Ovary (tissue), 7 donors: ENCODE measurements at regions not wholly inside any gene's neighbourhood (a gene's known extent, or its start where the extent isn't known, plus 50 kb on each side); places are given as distances from the start of the nearest gene placed in this dataset.

Experiments
- DNase-seq, 5 donors: peaks; one replicate each; pipeline ENCODE4 v3.0.0-alpha.2; 2019 to 2020
- H3K27ac ChIP-seq, 2 donors: fragments of 200-600 bp; one replicate each; pipeline versions ENCODE4 v1.5.1 to v1.8.0; 2019 to 2022
- H3K27me3 ChIP-seq: fragments of 200-600 bp; one replicate; pipeline ENCODE4 v1.8.0; 2022
- H3K36me3 ChIP-seq: fragments of 200-600 bp; sonication (generic); one replicate; pipeline ENCODE4 v1.5.1; 2019
- H3K4me1 ChIP-seq: one replicate; pipeline ENCODE4 v1.8.1; 2013; ENCODE audit warnings: mild to moderate bottlenecking, moderate library complexity; ENCODE audit not compliant: insufficient read depth
- H3K4me3 ChIP-seq: fragments of 200-600 bp; sonication (generic); one replicate; pipeline ENCODE4 v1.5.1; 2017
- H3K9me3 ChIP-seq, 2 donors: fragments of 200-600 bp in 1 of 2; sonication (generic) in 1 of 2; one replicate each; pipeline versions ENCODE4 v1.5.1 to v1.8.1; 2013 to 2019; ENCODE audit warnings: mild to moderate bottlenecking in 1 of 2, moderate library complexity in 1 of 2
- EP300 ChIP-seq: sonication (generic); formaldehyde crosslinking; IDR thresholded peaks from one replicate; pipeline ENCODE4 v1.6.1; 2017; ENCODE audit warnings: antibody characterized with exemption
- POLR2A ChIP-seq: fragments of 450-650 bp; IDR thresholded peaks from one replicate; pipeline ENCODE4 v1.6.1; 2017; ENCODE audit warnings: antibody characterized with exemption, mild to moderate bottlenecking, moderate library complexity
- WGBS, 3 donors: extraction: QIAGEN DNeasy Blood & Tissue Kit in 1 of 3; methylation state at CpG; one replicate each; pipeline versions ENCODE4 v1.1.5 to v1.1.7; 2013 to 2017; 5-methylcytosine and 5-hydroxymethylcytosine counted together
- intact Hi-C, 4 donors: fragments of 100-400 bp; cut with DNase I; formaldehyde crosslinking; loops; one replicate each; pipeline versions ENCODE4 v1.11.0 to v1.15.1; 2022 to 2023
- TF ChIP-seq, protein P1 (sequence below), 3 donors: fragments of 450-650 bp in 2 of 3; fragments of 200-600 bp in 1 of 3; IDR thresholded peaks; one replicate each; pipeline versions ENCODE4 v1.5.1 to v1.8.0; 2016 to 2022; ENCODE audit warnings: antibody characterized with exemption in 3 of 3, mild to moderate bottlenecking in 1 of 3
- donor health status: DM: no; HTN: no; CAD: no; lungs with moderate emphysema.
- donor health status: DM: no; HTN: no; CAD: no.
- donor health status: Bipolar disorder and iron deficiency.
- donor health status: DM: no; HTN: no; CAD: no.
- donor health status: DM: yes; HTN: yes; CAD: no.

DNA sequence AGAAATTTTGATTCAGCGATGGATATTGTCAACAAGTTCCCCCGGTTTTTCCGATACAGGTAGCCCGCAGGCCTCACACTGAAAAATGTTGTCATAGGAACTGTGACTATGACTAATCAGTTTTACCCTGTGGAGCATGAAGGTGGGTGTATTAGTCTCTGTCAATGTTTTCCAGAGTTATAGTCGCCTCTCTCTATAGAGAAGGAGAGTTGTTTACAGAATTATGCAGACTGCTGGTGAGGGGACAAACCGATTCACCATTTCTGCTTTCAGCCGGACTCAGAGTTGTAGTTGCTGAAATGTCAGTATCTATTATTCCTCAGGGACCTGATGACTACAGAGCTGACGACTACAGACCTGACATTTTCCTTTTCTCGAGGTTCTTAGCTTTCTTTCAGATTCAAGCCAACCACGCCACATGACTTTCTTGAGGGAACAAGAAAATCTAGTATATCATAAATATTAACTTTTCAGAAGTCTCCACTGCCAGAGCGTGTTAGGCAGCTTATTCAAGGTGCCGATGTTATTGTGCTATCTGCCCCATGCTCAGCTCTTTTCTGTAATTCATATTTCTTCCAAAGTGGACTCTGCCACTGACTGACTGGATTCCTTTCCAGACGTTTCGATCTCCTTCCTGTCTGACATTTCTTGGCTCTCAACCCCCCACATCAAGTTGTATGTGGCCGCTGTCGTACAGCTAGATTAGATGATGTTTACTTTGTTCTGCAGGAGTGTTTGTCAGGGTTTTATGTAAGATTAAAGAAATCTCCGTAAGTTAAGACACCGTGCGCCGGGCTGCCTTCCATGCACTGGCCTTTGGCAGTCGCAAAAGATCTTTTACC, 178.1 kb downstream of the FGF1 start:
- no peaks in the 10 kb centered on the region for H3K27me3 ChIP-seq
- no peak overlapping the region for H3K27ac ChIP-seq
- no peak for DNase-seq
- no peaks in the 10 kb centered on the region for H3K9me3 ChIP-seq
- WGBS, 3 donors = 88 to 89% (median 89%) methylated on average over 21 of the region's 21 CpGs
- H3K4me1 ChIP-seq = no peaks in the 10 kb centered on the region
- TF ChIP-seq POLR2A = no peak
- TF ChIP-seq, protein P1, sequence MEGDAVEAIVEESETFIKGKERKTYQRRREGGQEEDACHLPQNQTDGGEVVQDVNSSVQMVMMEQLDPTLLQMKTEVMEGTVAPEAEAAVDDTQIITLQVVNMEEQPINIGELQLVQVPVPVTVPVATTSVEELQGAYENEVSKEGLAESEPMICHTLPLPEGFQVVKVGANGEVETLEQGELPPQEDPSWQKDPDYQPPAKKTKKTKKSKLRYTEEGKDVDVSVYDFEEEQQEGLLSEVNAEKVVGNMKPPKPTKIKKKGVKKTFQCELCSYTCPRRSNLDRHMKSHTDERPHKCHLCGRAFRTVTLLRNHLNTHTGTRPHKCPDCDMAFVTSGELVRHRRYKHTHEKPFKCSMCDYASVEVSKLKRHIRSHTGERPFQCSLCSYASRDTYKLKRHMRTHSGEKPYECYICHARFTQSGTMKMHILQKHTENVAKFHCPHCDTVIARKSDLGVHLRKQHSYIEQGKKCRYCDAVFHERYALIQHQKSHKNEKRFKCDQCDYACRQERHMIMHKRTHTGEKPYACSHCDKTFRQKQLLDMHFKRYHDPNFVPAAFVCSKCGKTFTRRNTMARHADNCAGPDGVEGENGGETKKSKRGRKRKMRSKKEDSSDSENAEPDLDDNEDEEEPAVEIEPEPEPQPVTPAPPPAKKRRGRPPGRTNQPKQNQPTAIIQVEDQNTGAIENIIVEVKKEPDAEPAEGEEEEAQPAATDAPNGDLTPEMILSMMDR (IDR thresholded peaks at IDR 0.05) = no peak
- TF ChIP-seq EP300 = no peak
- H3K36me3 ChIP-seq = no peaks in the 10 kb centered on the region
- intact Hi-C loops = no loop called here
- no peak overlapping the region for H3K4me3 ChIP-seq

DNA sequence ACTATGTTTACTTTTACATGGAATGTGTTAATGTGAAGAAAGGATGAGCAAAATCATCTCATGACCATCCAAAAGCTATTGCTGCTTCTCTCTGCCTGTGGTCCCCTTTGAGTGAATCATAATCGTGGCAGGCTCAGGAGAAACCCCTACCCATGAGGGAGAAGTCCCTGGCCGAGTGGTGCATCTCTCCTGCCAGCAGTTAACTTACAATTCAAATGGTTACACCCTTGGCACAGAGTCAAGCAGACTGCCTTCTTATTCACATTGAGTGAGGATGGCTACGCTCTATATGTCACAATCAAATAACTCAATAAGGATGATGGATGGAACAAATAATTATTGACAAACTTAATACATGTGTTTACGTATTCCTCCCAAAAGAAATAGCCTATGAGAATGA, 179.1 kb downstream of the FGF1 start:
- Histone ChIP-seq H3K4me1 (no peaks in the 10 kb centered on the region), H3K9me3 (no peaks in the 10 kb centered on the region), H3K27me3 (no peaks in the 10 kb centered on the region), H3K36me3 (no peaks in the 10 kb centered on the region), H3K27ac (no peak overlapping the region), H3K4me3 (no peak overlapping the region)
- intact Hi-C loops = no loop called here
- no peak for TF ChIP-seq POLR2A
- TF ChIP-seq, protein P1 (IDR thresholded peaks at IDR 0.05) = no peak
- no peak for TF ChIP-seq EP300
- 51 to 56% (median 52%) methylated on average over 4 of the region's 4 CpGs for WGBS, 3 donors
- no peak for DNase-seq

DNA sequence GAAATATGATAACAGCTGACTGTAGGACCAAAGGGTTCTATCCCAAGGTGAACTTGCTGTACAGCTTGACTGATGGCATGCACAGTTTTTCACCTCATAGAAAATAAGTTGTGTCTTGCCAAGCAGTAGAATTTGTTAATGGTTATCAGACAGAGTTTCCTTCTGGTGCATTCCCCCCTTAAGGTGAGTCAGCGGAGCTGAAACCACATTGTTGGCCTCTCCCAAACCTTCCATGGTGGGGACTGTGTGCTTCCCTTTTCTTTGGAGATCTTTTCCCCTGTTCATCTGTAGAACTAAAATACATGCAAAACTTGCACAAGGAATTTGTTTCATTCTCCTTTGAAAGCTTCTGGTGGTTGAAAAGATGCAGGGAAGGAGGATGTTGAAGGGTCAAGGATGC, 179.8 kb downstream of the FGF1 start:
- Histone ChIP-seq H3K9me3 (no peaks in the 10 kb centered on the region), H3K27me3 (no peaks in the 10 kb centered on the region), H3K36me3 (no peaks in the 10 kb centered on the region), H3K27ac (no peak overlapping the region), H3K4me3 (no peak overlapping the region), H3K4me1 (no peaks in the 10 kb centered on the region)
- no peak for DNase-seq
- 67 to 76% (median 75%) methylated on average over 1 of the region's 1 CpG for WGBS, 3 donors
- TF ChIP-seq POLR2A (no peak), EP300 (no peak)
- TF ChIP-seq, protein P1 (IDR thresholded peaks at IDR 0.05) = no peak
- intact Hi-C loops = no loop called here

DNA sequence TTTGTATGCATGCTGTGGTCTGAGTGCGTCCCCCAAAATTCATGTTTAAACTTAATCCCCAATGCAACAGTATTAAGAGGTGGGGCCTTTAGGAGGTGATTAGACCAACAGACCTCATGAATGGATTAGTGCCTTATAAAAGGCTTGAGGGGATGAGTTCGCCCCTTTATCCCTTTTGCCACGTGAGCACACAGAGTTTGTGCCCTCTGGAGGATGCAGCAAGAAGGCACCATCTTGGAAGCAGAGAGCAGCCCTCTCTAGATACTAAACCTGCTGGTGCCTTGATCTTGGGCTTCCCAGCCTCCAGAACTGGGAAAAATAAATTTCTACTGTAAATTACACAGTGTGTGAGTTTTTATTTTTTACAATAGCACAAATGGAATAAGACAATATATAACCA, 177.1 kb upstream of the SPRY4 start:
- H3K27ac ChIP-seq = no peak overlapping the region
- no peak overlapping the region for H3K4me3 ChIP-seq
- intact Hi-C loops = no loop called here
- H3K9me3 ChIP-seq = no peaks in the 10 kb centered on the region
- no peak for DNase-seq
- no peaks in the 10 kb centered on the region for H3K27me3 ChIP-seq
- H3K4me1 ChIP-seq = no peaks in the 10 kb centered on the region
- no peaks in the 10 kb centered on the region for H3K36me3 ChIP-seq
- WGBS, 3 donors = 91 to 96% (median 91%) methylated on average over 3 of the region's 3 CpGs
- TF ChIP-seq, protein P1 (IDR thresholded peaks at IDR 0.05) = no peak
- TF ChIP-seq POLR2A (no peak), EP300 (no peak)
